Fibroblast of peridontal ligament (primary cell): ENCODE measurements at regions not wholly inside any gene's neighbourhood (a gene's known extent, or its start where the extent isn't known, plus 50 kb on each side); places are given as distances from the start of the nearest gene placed in this dataset.

Experiments
- DNase-seq: peaks from one replicate; pipeline ENCODE4 v3.0.0-alpha.2; 2010; ENCODE audit errors: extremely low read depth

DNA sequence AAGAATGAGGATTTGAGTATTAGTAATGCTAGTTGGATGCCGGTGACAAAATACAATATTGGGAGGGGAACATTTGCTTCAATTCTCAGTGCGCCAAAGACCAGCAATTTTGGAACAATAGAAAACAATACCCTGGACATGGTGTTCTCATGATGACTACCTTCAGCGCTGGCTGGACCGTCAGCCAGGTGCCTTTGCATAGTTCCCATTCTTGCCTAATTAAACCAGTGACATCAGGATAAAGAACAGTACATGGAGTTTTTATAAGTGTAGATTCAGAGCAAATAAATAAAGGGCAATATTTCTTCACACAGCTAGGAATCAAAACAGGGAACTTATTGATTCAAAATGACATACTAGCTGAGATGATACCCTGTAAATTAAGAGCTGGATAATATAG, 404.8 kb upstream of the RORA start:
- no peak for DNase-seq

DNA sequence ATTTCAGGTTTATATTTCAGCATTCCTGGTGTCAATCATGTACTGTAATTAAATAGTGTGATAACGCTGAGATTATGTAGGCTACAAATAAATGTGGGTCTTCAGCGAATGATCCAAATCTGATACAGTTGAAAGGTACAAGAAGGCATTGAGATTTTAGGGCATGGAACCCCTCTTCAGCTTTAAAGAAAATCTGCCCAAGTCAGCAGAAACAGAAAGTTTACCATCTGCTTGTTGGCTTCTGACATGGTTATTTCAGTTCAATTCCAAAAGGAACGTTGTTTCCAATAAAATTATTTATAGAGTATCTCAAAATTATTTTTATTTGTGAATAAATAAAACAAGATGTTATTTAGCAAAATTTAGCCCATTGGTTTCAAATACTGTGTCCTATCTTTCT, 400.2 kb upstream of the RORA start:
- DNase-seq = no peak

DNA sequence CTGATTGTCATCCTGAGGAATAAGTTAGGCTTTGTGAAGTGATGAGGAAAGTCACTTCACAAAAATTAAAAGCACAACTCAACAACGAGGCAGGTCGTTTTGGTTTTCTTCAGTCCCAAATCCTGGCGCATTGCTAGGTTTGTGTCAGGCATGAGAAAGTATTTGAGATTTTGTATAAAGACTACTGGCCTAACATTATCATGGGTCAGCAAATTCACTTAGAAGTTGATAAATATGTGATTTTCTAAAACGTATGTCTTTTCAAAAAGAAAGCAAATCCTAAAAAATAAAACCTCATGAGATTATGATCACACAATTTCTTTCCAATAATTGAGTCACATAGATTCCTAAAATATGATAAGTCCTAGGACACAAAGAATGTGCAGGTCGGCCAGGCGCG, 395.8 kb upstream of the RORA start:
- no peak for DNase-seq

DNA sequence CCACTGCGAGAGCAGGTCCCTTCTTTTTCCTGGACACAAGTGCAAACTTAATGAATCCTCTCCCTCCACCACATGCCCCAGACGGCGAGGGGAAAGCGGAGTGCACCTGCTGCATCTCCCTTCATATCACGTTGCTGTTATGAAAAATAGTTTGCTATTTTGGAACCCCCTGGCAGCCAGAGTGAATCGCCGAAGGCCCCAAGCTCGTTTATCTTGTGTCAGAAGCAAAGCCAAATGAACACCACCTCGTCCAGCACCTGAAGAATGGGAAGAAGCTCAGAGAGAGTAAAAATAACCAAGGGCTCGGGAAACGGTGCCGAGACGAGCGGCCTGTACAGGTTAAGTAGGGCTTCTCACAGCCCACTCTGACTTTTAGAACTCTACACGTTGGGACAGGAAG, 394.6 kb upstream of the RORA start:
- DNase-seq = no peak

DNA sequence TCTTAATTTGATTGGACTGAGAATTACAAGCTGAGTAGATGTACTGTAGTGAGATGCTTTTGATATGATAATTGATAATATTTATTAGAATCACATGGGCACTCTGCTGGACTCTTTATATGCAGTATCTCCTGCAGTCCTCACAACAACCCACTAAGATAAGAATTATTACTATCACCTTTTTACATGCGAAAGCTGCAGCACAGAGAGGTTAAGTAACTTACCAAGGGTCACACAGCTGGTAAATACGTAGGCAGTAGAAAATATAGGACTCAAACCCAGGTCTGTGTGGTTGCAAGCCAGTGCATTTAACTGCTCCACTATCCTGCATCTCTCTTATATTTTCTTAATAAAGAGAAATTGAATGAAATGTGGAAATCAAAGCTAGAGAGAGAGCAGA, 392.8 kb upstream of the RORA start:
- no peak for DNase-seq

DNA sequence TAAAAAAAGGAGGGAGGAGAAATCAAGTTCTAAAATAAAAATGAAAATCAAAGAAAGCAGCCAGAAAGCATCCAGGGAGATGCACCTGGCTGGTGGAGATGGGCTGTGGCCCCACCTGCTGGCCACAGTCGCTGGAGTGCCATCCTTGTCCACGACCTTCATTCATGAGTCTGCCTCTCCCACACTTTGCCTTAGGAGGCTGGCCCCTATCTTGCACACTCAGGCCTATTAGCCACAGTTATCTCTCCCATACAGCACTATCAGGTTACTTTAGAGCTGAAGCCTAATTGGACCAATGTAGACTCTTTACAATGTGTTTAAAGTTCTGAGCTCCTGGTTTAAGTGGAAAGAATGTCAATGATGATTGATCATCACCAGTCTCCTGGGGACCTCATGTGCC, 392.0 kb upstream of the RORA start:
- DNase-seq = no peak

DNA sequence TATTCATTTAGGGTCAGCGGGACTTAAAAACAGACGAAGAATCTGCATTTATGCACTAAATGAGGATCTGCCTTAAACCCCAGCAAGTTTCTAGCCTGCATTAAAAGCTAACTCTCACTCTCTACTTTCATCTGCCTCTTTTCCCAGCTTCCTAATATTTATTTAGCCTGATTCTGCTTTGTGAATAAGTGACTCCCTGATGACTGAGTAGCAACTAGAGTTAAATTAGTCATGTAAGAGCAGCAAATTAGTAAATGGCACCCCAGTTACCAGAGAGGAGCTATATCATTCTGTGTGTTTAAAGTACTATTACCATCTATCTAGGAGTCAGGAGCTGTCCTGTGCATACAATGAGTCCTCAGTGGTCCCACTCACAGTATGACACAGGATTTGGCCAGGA, 391.0 kb upstream of the RORA start:
- DNase-seq = no peak

DNA sequence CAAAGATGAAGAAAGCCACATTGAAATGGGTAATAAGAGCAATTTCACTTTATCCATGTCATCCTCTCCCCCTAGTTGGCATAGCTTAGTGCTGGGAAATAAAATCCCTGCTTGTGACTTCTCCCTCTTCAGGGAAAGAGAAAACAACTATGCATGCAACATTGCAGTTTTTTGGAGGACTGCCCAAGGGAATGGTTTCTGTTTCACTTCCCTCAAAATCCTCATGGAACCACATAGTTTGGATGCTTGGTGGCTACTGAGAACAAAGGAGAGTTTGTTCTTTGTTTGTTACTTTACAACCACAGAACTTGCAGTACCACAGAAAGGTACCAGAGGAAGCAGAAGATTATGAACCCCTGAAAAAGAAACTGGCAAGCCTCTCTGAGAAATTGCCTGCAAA, 384.6 kb upstream of the RORA start:
- no peak for DNase-seq

DNA sequence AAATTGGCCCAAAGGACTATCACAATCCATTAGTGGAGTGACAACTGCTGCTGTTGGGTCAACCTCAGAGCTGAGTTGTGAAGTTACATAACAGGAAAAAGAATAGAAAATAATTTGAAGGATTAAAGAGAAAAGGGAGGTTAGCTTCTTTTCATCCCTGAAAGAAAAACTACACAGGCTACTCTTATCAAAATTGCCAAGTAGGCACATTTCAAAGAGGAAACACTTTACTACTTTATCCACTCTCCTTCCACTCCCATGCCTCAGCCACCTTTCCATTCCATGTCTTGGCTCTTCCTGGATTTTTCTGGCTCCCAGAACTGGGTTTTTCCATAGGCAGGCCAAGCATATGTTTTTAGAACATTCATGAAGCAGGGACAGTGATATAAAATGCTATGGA, 384.0 kb upstream of the RORA start:
- DNase-seq = no peak

DNA sequence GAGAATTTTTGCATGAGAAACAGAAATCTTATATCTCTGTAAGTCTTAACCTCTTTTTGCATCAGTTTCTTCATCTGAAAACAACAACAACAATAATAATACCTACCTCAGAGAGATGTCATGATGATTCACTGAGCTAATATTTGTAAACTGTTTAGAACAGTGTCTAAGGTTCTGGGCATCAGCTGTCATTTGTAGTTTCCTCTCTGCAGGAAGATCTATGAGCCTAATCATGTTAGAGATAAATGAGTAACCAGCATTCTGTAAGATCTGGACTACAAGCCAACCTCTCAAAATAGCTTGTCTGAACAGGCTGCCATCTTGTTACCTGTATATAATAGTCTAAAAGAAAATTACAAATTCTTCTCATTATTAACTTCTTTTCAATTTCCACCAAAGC, 383.0 kb upstream of the RORA start:
- DNase-seq = no peak

DNA sequence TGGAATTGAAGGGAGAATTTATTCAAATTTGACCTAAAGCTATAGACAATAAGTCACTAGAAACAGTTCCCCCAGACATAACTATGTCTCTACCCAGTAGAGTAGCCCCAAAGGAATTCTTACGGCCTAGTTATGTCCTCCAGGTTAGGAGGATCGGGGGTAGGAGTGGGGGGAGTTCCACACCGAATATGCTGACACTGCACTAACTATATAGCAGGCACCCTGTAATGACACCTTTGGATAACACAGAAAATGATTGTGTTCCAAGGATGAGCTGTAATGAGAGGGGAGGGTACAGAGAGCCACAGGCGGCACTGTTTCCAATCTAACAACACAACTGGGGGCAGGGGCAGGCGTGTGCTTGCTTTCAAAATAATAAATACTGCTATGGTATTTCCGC, 376.2 kb upstream of the RORA start:
- DNase-seq = no peak

DNA sequence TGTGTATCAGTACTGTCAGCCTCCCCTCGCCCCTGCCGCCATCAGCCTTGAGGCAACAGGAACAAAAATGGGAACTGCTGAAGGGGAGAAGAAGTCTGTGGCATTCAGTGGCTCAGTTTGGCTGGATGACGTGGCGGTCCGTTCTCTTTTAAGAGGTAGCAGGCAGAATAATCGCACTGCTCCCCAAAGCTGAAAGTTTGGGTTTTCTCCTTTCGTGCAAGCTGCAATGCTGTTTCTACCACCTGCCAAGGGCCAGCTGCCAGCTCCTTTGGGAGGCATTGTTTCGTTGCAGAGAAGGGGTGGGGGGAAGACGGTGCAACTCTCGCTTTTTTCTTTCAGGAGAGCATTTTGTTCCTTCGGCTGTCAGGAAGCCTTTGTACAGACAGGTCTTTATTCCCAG, 369.6 kb upstream of the RORA start:
- DNase-seq = no peak

DNA sequence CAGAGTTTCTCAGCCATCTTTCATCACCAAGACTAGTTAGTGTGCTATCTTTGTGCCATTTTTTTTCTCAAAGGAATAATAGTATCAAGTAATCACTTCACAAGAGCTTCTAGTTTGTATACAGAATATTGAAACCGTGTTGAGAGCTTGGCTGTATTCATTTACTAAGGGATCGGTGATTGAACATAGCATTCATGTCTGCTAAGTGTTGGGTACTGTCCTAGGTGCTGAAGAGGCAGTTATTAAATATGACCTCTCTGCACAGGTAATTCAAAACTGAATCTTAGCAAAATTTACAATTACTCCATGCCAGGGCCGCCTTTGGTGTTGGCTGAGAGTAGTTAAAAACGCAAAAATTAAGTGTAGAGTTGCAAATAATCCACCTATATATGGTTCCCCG, 355.3 kb upstream of the RORA start:
- DNase-seq = no peak

DNA sequence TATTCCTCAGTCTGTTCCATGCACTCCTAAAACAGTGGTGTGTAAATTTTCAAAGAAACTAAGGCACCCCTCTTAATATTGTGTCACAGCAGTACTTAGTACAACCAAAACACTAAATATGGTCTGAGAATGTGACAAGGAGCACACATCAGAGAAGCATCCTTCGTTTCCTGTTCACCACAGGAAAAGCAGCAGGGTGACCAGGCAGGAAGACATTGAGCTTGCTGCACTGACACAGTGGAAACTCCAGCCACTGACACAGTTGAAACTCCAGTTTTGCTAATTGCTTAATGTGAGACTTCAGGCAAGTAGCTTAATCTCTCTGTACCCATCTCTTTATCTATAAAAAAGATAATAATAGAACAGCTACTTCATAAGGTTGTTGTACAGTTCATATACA, 353.0 kb upstream of the RORA start:
- no peak for DNase-seq

DNA sequence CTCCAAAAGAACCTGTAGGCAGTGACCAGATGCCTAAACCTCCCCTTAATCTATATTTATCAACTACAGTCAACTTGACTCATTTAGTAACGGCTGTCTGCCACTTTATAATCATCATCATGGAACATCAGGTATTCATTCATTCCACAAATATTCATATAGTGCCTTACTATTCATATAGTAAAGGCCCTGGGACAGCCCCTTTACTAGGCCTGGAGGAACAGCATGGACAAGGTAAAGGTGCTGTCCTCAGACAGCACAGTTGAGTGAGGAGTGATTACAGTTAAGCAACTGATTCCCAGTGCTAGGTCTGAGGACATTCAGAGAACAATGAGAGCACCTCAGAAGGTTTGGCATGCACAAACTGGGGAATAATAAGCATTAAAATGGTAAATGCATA, 346.5 kb upstream of the RORA start:
- no peak for DNase-seq

DNA sequence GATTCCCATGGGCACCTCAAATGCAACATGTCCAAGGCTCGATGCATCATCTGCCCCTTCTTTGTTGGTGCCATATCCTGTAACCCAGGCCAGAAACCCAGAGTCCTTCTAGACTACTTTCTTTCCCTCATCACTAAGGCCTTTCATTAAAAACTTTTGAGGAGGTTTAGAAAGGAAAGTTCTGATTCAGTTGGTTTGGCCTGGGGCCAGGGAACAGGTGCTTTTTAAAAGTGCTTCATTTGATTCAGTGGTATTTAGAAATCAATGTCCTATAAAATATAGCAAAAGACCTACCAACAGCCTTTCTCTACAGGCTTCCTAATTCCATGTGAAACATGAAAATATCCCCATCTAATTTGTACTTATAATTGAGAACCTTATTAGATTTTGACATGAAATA, 341.9 kb upstream of the RORA start:
- DNase-seq = no peak

DNA sequence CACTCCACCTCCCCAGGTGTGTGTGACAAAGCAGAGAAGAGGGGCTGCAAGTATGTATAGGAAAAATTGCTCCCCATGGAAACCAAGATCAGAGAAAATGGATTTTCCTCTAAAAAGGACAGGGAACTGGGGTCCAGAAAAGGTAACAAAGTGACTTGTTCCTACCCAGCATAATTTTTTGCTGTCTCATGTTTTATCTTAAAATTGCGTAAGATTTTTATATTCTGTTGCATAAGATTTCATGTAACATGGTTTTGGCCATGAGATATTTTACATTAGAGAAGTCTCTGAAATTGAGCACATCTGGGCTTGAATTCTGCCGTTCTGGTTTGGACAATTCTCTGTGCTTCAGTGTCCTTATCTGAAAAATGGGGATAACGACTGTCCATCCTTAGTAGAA, 335.7 kb upstream of the RORA start:
- no peak for DNase-seq

DNA sequence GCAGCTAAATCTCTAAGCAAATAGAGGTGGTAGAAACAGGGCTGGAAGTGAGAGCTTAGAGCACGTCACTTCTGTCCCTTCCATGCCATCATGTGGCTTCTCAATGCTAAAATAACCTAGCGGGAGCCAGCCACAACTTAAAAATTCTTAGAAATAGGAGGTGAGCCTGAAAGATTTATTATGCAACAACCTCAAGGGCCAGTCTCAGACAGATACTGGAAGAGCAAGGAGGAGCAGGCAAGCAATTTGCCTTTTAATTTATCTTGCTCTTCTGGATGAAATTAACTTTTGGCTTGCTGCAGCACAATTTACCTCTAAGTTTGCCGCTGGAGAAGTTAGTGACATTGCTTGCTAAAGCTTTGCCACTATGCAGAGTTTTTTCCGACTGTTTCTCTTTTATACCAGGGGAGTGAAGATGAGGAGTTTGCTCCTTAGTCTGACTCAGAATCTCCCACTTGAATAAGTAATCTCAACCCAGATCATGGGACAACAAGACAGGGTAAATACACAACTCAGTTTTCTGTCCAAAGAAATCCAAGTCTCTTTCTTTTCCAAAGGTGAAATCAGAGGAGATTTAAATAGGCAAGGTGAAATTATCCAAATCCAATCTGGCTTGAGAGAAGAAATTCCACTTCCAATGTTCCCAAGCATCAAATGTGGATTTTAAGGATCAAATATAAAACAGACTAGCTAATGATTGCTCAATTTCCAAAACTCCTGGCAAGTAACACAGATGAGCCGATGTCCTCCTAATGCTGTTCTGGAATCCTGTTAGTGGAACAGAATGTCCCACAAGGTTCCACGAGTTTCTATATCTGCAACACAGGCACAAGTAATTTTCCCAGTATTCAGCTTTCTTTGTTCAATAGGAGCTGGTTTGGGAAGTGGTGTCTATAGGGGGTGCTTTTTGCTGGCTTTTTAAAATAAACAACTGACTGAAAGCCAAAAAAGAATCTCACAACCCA, 329.4 kb upstream of the RORA start:
- no peak for DNase-seq

DNA sequence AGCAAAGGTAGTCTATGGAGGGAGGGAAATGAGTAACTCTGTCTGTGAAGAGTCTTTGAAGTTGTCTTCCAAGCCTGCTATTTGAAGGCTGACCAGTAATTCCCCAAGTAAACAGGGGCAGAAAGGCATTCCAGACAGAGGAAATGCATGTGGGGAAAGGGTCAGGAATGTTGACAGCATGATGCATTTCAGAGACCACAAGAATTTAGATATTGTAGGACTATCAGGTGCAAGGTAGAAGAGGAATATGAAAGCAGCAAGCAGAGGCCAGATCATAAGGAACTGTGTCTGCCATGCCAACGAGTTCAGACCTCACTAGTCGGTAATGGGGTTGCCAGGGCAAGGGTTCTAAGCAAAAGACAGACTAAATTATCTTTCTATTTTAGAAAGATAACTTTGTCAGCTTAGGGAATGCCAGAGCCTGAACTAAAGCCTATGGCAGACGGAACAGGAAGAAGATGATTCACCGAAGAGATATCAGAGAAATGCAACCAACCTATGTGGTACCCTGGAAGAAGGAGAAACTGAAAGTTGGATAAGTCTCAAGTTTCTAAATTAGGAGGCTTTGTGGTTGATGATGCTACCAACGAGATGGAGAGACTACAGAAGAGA, 327.0 kb upstream of the RORA start:
- DNase-seq = no peak

DNA sequence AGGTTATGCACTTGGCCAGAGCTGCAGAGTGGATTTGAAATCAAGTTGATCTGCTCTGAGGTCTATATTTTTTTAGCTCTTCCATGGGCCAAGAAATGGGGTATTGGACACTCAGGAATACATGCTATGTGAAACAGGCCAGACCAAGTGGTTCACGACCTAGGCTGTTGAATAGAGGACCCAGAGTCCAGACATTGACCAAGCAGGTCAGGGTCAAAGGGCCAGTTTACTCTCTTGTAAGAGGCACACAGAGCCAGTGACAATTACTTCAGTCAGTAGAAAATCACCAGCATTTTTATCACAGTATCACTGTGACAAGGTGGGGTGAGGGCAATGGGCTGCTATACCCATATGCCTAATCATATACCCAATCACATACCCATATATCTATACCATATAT, 320.6 kb upstream of the RORA start:
- no peak for DNase-seq

DNA sequence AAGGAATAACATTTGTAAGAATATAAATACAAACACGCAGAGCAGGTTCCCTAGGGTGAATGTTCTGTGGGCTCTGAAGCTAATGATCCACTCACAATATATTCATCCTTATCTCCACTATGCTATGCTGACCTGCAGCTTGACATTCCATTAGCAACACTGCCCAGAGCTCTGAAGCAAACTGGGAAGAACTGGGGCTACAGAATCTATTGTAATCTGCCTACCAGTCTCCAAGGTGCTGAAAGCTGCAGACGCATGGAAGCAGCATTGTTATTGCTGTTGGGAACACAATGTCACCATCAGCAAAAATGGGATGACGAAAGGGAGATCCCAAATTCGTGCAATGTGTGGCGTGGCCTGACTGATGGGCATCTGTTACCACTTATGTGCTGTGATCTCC, 316.7 kb upstream of the RORA start:
- no peak for DNase-seq

DNA sequence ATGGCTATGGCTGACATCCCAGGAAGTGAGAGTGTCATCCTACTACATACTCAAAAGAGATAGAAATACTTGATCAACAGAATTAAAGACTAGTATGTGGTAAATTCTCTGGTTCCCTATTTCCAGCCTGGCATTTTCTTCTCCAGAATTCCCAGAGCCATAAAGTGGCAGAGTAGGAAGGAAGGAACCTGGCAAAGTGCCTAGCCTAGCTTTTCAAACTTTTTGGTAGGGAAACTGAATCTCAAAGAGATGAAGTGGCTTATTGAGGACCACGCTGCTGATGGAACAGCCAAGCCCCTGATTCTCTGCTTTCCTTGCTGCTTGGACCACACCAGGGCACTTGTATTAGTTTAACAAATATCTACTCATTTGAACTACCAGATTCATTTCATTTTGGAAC, 312.4 kb upstream of the RORA start:
- no peak for DNase-seq

DNA sequence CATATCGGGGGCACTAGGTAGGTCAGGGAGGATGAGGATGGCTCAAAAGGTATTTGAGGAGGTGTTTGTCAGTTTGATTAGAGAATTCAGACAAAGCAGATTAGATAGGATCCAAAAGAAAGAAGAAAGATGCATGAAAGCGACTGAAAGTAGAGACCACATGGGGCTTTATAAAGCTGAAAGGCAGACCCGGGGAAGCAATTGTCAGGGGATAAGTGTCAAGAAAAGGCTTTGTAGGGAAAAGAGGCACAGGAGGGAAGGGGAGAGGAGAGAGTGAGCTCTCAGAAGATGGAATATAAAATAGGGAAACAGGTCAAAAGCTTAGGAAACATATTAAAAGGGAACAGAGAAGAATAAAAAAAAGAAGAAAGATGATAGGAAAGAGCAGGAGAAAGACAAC, 308.2 kb upstream of the RORA start:
- no peak for DNase-seq

DNA sequence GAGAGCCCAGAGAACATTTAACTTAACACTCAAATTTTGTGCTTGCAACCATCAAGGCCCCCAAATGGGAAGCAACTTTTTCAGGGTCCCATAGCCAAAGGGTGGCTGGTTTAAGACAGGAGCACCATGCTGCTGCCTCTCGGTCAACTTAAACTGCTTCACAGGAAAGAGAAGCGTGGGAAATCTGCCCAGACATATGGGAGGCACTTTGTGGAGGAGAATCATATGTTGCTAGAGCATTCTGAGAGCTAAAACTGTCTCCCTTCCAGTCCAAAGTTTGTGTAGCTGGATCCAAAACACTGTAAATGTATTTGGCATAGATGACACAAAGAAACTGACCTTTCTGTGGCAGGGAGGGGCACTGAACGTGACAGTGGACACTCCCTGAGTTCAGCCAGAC, 305.9 kb upstream of the RORA start:
- no peak for DNase-seq
